HG03378 (cell line): ENCODE measurements at regions not wholly inside any gene's neighbourhood (a gene's known extent, or its start where the extent isn't known, plus 50 kb on each side); places are given as distances from the start of the nearest gene placed in this dataset.

Experiments
- ATAC-seq: cut with Tn5 transposase; IDR thresholded peaks from one replicate; pipeline ENCODE4 v1.9.1; 2021; ENCODE audit warnings: mild to moderate bottlenecking, moderate library complexity; ENCODE audit not compliant: unreplicated experiment

DNA sequence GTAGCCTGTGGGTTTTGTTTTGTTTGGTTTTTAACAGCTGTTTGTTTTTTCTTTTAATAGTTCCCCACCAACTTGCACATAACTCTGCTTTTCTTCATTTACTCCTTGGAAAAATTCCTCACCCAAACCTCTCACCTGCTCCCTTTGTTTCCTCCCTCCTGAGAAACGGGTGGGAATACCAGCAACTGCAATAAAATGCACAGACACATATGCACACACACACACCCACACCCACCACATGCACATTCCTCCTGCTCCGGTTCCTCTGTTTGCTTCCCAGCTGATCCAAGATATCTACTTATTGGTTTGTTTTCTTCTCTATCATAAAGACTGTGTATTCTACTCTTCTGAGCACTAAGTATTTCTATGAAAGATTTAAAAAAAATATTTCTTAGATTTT lies 161.1 kb upstream of the EPHA7 start:
- no peak for ATAC-seq

DNA sequence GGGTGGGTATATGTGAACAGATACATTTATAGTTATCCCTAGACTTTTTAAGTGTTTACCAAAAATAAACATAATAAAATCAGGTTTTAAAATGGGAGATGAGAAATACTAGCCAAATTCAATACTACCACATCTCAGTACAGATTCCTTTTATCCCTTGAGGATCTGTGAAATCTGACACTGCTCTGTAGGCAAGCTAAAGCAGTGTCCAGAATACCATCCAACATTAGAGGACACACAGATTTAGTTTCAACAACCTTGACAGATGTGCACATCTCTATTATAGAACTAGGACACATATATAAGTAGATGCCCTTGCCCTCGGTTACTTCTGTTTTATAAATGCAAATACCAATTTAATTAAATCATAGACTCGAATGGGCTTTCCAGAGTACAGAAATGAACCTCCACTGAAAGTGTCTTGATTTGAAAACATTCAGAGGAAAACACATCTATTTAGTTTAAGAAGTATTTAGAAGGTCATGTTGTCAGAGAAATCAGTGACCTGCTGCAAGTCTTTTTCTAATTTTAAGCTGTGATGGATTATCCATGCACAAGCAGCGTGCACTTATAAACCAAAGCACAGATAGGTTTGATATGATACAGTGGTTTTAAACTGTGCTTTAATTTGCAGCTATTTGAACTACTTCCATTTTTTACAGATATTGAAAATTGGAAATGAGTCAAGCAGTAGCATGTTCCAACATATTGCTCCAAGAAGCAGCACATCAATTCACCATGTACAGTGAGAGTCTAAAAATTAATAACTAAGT lies 156.3 kb upstream of the EPHA7 start:
- no peak for ATAC-seq

DNA sequence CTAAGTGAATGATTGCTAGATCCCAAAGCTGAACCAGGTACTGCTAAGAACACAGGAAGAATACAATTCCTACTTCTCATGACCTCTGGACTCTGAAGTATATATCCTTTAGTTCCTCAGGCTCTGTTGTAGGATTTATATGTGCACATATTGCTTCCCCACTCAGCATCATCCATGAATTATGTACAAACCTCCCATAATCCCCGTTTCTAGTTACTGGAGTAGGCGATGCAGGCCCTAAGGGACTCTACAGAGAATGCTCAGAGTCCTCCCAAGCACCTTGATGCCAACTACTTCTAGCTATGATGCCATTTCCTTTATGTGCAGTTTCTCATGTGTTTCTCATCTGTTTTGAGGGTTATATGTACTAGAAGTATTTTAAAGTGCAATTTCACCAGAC lies 154.9 kb upstream of the EPHA7 start:
- ATAC-seq = no peak

DNA sequence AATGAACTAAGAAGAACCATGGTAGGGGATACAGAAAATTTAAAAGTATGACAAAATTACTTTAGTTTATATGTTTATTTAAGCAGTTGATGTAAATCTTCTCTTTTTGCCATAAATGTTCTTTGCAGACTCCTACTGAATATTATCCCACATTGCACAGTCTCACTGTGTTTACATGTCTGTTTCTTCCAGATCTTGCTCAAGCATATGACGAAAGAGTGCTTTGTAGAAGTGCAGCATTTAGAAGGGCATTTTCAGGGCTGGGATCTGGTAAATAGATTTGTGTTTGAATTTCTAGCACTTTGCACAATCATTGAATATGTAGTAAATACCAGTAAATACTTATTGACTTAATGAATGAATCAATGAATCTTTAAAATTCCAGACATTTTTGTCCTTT lies 152.0 kb upstream of the EPHA7 start:
- no peak for ATAC-seq

DNA sequence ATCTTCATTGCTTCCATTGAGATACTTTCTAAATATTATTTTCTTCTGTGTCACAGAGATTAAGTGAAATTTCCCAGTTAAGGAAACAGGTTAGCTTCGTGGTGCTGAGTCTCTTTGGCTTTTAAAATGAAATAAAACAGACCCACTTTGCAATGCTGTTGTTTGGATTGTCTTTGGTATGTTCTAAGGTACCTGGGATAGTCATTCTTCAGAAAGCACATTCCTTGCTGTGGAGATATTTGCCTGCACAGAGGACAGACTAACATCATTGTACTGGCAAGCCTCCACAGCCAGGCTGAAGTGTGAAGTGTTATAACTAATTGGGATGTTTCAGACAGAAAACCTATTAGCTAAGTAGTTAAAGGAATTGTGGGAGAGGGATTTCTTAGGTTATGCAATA lies 148.8 kb upstream of the EPHA7 start:
- ATAC-seq = no peak

DNA sequence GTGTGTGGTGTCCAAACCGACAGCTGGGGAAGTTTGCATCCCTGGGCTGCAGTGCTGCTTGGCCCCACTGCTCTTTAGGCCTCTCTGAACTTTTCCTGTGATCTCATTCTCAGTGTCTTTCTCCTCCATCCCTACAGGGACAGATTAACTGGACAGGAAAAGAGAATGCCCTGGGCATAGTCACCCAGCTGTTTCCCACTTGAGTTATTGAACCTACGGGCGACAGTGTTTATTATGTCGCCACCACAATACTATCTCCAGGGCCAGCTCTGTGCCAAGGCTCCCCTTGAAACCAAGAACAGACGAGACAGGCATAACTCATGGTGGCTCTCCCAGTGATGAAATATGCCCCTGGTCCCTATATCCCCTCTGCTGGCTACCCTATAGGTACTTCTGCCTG lies 147.8 kb upstream of the EPHA7 start:
- no peak for ATAC-seq

DNA sequence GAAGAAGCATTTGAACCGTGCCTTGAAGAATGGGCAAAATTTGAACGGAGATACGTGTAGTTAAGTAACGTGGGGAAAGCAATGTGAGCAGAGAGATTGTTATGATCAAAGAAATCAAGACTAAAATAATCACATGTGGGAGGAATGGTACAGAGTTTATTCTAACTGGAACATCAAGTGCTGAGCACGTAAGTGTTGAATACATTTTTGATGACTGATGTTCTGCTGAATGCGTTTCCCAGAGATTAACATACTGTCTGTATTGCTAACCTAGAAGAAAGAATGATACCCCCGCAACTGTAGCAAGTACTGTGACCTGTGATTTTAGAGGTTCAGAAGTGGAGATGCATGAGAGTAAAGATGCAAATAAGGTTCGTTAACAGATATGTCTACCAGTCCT lies 146.9 kb upstream of the EPHA7 start:
- no peak for ATAC-seq

DNA sequence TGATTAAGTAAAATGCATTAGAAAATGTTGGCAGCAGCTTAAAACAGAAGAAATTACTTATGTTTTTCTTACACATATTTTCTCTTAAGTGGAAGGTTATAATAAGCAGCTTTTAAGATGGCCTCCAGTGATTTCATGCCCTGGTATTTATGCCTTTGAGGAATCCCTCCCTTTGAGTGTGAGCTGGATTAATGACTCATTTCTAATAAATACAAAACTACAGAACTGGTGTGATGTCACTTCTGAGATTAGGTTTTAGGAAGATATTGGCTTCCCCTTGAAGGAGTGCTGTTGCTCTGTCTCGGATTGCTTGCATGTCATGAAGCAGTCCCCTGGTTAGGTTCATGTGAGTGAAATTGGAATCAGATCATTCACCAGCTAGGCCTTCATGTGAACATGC lies 143.2 kb upstream of the EPHA7 start:
- no peak for ATAC-seq

DNA sequence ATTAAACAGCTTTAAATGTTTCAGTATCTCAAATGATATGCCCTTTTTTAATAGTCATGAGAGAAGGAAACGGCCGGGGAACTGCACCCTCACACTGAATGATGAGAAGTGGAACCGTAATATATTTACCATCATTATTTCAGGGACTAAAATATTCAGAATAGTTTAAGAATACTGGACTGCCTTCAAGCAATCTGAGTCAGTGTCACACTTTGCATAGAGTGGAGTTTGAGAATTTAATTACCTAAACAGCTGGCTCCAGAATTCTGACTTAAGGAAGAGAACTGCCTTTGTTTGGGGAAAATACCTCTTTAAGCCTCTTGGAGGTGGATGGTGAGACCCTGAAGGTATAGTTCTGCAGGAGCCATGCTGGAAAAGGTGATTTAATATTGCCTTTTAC lies 135.9 kb upstream of the EPHA7 start:
- ATAC-seq = no peak

DNA sequence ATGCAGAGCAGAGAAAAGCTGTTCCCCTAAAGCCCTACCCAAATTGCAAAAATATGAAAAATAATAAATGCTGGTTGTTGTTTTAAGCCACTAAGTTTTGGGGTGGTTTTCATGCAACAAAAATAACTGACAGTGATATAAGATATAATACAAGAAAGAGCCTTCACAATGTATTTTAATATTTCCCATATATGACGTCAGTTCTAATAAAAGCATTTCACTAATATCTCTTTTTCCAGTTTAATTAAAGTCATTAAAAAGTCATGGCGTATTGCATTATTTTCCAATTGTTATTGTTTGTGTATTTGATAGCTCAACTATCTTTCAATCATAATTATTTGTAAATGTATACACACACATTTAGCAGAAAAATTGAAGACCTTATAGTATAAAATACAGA lies 134.7 kb upstream of the EPHA7 start:
- no peak for ATAC-seq

DNA sequence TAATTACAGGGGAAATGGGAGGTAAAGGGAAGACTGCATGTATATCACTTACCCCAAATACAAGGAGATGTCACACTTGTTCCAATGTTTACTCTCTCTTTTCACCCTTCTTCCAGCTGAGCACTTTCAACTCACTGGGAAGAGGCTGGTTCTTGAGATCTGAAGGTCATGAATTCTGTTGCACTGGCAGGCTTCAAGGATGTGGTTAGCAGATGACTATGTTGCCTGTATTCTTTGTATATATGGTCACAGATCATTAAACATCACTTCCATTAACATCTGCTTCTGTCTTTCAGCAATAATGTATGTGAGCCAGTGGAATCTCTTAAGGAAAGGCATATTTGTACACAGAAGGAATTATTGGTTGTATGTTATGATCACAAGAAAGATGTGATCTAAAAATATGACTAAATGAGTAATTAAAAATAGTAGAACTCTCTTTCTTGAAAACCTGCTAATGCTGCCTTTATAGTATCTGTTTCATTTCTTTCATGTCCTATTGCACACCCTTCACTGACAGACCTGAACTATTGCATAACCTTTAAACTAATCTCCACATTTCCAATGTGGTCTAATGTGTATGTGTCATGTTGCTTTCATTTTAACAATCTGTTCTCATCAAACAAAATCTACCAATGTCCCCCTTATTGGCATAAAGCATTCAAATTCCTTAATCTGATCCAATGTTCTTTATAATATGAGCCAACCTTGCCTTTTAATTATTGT lies 131.4 kb upstream of the EPHA7 start:
- ATAC-seq = no peak

DNA sequence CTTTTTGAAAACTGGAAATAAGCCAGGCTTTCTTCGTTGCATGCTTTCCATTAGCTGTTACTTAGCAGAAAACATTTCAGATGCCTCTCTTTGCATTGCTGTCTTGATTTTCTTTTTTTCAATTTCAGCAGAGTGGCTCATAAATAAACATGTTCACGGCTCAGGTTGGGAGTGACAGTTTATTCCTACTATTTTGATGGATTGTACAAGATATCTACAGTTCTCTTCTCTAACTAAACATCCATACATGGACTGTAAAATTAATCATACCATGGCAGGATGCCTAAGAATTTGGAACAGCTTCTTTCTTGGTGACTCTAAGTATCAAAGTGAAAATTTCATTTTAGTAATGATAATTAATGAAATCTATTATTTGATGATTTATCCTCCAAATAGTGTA lies 130.5 kb upstream of the EPHA7 start:
- ATAC-seq = no peak

DNA sequence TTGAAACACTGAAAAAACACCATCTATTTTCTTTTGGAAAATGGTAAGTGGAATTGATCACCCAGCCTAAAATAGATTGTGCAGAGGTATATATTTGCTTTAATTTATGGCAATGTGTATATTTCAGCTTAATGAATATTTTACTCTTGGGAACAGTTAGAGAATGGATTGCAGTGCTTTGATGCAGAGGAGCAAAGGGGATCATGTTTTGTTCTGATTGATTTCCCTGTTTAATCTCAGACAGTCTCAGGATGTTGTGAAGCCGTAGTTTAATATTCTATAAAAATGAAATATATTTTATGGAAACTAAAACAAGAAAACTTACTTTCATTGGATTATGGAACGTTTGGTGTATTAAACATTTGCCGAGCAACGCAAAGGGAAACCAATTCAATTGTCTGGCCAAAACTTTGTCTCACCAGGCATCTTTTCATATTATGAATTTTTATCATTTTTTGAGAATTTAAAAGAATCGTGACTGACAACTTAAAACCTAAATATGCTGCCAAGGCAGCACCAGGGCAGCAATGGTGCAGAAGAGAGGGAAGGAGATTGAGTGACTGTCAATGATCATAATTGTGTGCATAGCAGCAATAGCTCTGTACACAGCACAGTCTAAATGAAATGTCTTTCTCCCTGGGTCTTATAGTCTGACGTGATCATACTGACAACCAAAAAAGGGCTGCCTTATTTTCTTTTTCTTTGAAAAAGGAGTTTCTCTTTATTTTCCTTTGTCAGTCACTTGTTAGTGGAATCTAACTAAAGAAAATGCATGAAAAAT lies 105.5 kb upstream of the EPHA7 start:
- no peak for ATAC-seq

DNA sequence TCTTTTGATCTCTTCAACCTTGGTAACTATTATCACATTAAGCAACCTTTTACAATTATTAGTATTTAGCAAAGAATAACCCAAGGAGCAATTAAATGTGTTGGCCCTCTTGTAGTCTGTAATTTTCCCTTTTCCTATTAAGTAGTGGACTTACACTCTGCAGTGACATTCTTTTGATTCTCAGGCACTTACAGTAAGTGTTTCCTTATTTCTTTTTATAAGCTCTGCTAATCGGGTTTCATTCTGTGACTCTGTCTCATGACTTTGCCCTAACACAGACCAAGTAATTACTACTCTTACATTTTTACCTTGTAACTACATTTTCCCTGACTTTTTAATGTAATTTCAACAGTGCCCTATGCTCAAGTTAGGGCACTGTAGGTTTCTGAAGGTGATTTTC lies 104.0 kb upstream of the EPHA7 start:
- ATAC-seq = no peak

DNA sequence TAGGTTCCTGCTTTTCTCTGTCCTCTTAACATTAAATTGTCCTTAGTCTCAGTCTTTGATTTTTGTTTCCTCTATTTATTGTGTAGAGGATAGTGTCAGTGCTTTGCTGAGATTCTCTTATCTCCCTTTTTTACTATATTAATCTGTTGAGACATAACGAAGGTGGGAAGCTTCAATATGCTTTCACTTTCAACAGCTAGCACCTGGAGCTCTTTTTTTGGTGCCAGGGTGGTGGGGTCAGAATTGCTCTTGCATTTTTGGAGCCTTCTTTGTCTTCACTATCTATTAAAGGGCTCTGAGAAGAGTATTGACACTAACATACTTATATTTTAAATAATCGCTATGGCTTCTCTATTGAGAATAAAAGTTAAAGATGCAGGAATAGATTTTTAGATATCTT lies 97.1 kb upstream of the EPHA7 start:
- no peak for ATAC-seq

DNA sequence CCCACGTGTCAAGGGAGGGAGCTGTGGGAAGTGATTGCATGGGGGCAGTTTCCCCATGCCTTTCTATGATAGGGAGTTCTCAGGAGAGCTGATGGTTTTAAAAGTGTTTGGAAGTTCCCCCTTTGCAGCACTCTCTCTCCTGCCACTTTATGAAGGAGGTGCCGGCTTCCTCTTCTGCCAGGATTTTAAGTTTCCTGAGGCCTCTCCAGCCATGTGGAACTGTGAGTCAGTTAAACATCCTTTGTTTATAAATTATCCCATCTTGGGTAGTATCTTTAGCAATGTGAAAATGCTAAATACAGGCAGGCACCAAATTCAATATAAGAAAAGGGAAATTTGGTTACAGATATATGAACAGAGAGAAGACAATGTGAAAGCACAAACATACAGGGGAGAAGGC lies 96.4 kb upstream of the EPHA7 start:
- no peak for ATAC-seq

DNA sequence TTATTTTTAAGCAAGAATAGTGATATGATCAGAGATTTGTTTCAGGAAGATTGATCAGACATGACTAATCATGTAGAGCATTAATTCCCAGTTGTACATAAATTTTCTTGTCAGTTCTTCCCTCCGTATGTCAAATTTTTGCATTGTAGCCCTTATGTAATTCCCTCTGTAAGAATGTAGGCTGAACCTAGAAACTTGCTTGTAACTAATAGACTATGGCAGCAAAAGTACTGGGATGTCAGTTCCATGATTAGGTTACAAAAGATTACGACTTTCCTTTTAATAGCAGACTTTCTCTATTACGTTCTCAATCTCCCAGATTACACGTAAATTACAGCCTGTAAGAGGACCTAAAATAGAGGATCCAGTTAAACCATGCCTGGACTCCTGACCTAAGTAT lies 79.4 kb upstream of the EPHA7 start:
- no peak for ATAC-seq

DNA sequence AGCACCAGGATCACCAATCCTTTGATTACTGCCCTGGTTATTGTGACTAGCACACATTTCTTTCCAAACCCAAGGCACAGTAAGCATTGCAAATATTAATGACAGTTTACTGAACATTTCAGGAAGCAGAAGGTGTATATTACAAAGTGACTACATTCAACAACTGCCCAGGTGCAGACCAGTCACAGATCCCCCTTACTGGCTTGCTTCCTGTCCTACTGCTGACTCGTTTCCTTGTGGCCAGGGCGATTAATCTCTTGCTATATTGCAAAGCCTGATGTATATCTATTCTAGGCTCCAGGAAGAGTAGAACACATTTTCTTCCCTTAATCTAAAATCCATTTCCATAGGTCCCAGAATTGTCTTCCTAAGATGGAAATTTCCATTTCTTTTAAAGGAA lies 77.2 kb upstream of the EPHA7 start:
- no peak for ATAC-seq

DNA sequence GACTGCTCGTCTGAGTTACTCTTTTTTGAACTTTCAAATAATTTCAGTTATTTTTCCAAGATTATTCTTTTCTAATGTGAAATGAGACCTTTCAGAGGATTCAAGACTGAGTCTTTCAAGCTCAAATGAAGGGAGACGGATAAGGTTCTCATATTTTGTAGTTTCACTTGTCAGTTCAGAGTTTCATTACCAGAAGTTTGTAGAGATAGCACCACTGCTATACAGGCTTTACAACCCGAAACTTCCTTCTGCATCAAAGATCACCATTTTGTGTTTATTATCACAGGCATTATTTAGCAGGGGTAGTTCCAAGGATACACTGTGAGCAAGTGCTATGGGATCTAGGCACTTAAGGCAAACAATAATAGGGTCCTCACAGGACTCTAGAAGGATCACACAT lies 74.7 kb upstream of the EPHA7 start:
- ATAC-seq = no peak

DNA sequence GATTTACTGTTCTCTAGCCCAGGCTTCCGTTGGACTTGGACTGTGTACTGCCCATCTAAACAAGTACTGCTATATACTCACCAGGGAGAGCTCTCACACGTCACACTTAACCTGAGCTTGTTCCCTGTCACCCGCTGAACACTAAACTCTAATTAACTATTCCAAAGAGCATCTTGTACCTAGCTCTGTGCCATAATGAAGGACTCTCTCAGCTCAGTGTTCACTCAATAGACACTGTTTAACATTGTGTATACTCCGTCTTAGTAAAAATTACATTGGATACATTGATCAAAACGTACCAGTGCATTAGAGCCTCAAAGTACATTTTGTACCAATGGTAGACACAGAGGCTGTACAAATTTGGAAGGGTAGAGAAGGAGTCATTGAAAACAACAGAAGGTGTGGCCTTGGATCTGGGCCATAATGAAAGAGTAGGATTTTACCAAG lies 55.4 kb upstream of the EPHA7 start:
- no peak for ATAC-seq

DNA sequence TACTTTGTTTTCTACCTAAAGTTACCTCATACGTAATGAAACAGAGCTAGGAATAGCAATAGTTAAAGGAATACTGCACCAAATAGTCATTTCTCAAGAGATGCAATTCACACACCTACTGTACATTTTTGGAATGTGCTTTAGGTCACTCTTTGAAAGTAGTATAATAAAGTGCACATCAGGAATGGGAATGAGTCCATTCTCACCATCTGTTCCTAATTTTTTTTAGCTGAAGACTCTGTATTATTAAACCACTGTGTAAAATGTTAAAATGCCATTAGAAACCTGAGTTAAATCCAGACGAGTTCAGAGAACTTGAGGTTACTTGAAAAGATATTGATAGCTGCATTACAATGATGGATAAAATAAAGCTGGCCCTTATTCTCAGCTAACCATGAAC lies 51.9 kb upstream of the EPHA7 start:
- no peak for ATAC-seq
